Germinal center (tissue), 1 donor: ENCODE measurements at regions not wholly inside any gene's neighbourhood (a gene's known extent, or its start where the extent isn't known, plus 50 kb on each side); places are given as distances from the start of the nearest gene placed in this dataset.

Experiments used
- DNase-seq: peaks from one replicate; pipeline ENCODE4 v3.0.0; 2012; ENCODE audit warnings: mixed read lengths, low spot score

GRCh38 chr16:65959983-65960382 lies 406.5 kb upstream of the CDH5 start:
- DNase-seq: no peak

GRCh38 chr16:65958086-65958485 lies 408.4 kb upstream of the CDH5 start:
- DNase-seq: no peak

GRCh38 chr16:65956100-65956499 lies 410.4 kb upstream of the CDH5 start:
- no peak for DNase-seq

GRCh38 chr16:65954446-65954845 lies 412.0 kb upstream of the CDH5 start:
- no peak for DNase-seq

- DNase-seq: no peak
Measured at GRCh38 chr16:65950211-65950610, 416.3 kb upstream of the CDH5 start.

GRCh38 chr16:65948361-65948760 lies 418.1 kb upstream of the CDH5 start:
- no peak for DNase-seq

- DNase-seq: no peak
Measured at GRCh38 chr16:65947951-65948350, 418.5 kb upstream of the CDH5 start.

GRCh38 chr16:65945493-65945892 lies 421.0 kb upstream of the CDH5 start:
- no peak for DNase-seq

- no peak for DNase-seq
Measured at GRCh38 chr16:65944361-65944760, 422.1 kb upstream of the CDH5 start.

GRCh38 chr16:65940711-65941110 lies 425.8 kb upstream of the CDH5 start:
- no peak for DNase-seq

- DNase-seq: no peak
Measured at GRCh38 chr16:65938083-65938482, 428.4 kb upstream of the CDH5 start.

GRCh38 chr16:65937455-65937854 lies 429.0 kb upstream of the CDH5 start:
- no peak for DNase-seq

GRCh38 chr16:65936096-65936495 lies 430.4 kb upstream of the CDH5 start:
- no peak for DNase-seq

GRCh38 chr16:65934443-65934842 lies 432.0 kb upstream of the CDH5 start:
- no peak for DNase-seq

GRCh38 chr16:65933703-65934102 lies 432.8 kb upstream of the CDH5 start:
- DNase-seq: no peak

GRCh38 chr16:65932350-65933072 lies 434.0 kb upstream of the CDH5 start:
- no peak for DNase-seq

- DNase-seq: no peak
Measured at GRCh38 chr16:65922923-65923322, 443.6 kb upstream of the CDH5 start.

- DNase-seq: no peak
Measured at GRCh38 chr16:65919986-65920376, 446.5 kb upstream of the CDH5 start.

- no peak for DNase-seq
Measured at GRCh38 chr16:65919145-65919985, 447.1 kb upstream of the CDH5 start.

GRCh38 chr16:65917466-65917865 lies 449.0 kb upstream of the CDH5 start:
- no peak for DNase-seq

GRCh38 chr16:65916995-65917394 lies 449.5 kb upstream of the CDH5 start:
- no peak for DNase-seq

GRCh38 chr16:65910291-65910690 lies 456.2 kb upstream of the CDH5 start:
- DNase-seq: no peak

GRCh38 chr16:65909310-65910050 lies 457.0 kb upstream of the CDH5 start:
- no peak for DNase-seq
